Activated naive CD8-positive, alpha-beta T cell treated with anti-CD3 and anti-CD28 coated beads, Interleukin-2, amount 50 U/mL, for 24 hours (primary cell): ENCODE measurements at regions not wholly inside any gene's neighbourhood (a gene's known extent, or its start where the extent isn't known, plus 50 kb on each side); places are given as distances from the start of the nearest gene placed in this dataset.
"Not testable (repeated sequence)": the region's sequence is repeated elsewhere in the genome, so short reads cannot be mapped to it uniquely, and the experiment has no call there.

ENCODE experiments used
- ATAC-seq: fragments of 150-1000 bp; cut with Tn5 transposase; one replicate; pipeline ENCODE4 v1.10.0; 2021
- DNase-seq: peaks from one replicate; pipeline ENCODE4 v3.0.0; 2021
- H3K27ac Mint-ChIP-seq: one replicate; pipeline ENCODE4 v1.8.0; 2021; ENCODE audit warnings: mild to moderate bottlenecking, mixed read lengths
- H3K27me3 Mint-ChIP-seq: one replicate; pipeline ENCODE4 v1.8.0; 2021; ENCODE audit warnings: mixed read lengths
- H3K36me3 Mint-ChIP-seq: one replicate; pipeline ENCODE4 v1.8.0; 2021; ENCODE audit warnings: low read depth, mixed read lengths
- H3K4me1 Mint-ChIP-seq: one replicate; pipeline ENCODE4 v1.8.0; 2021; ENCODE audit warnings: mixed read lengths
- H3K4me3 Mint-ChIP-seq: one replicate; pipeline ENCODE4 v1.8.0; 2021; ENCODE audit warnings: mild to moderate bottlenecking, moderate library complexity, mixed read lengths
- H3K9me3 Mint-ChIP-seq: one replicate; pipeline ENCODE4 v1.8.0; 2021; ENCODE audit warnings: mixed read lengths

GRCh38 chr9:42656789-42657188 is 473.3 kb downstream of the SPATA31A6 start:
- not testable (repeated sequence) for H3K27me3 Mint-ChIP-seq, DNase-seq, H3K4me3 Mint-ChIP-seq, H3K4me1 Mint-ChIP-seq, H3K27ac Mint-ChIP-seq, ATAC-seq, H3K9me3 Mint-ChIP-seq, H3K36me3 Mint-ChIP-seq

GRCh38 chr9:42657496-42657895 is 474.0 kb downstream of the SPATA31A6 start:
- DNase-seq, ATAC-seq, H3K4me1 Mint-ChIP-seq, H3K4me3 Mint-ChIP-seq, H3K9me3 Mint-ChIP-seq, H3K27me3 Mint-ChIP-seq, H3K27ac Mint-ChIP-seq, H3K36me3 Mint-ChIP-seq: not testable (repeated sequence)

GRCh38 chr9:42697146-42697545 is 513.7 kb downstream of the SPATA31A6 start:
- H3K4me1 Mint-ChIP-seq, H3K36me3 Mint-ChIP-seq, DNase-seq, H3K4me3 Mint-ChIP-seq, H3K27me3 Mint-ChIP-seq, H3K27ac Mint-ChIP-seq, ATAC-seq, H3K9me3 Mint-ChIP-seq: not testable (repeated sequence)

GRCh38 chr9:42702890-42703289 is 519.4 kb downstream of the SPATA31A6 start:
- H3K36me3 Mint-ChIP-seq, H3K4me3 Mint-ChIP-seq, H3K27me3 Mint-ChIP-seq, ATAC-seq, H3K27ac Mint-ChIP-seq, H3K9me3 Mint-ChIP-seq, DNase-seq, H3K4me1 Mint-ChIP-seq: not testable (repeated sequence)

GRCh38 chr9:42724841-42725835 is 541.7 kb downstream of the SPATA31A6 start:
- not testable (repeated sequence) for H3K36me3 Mint-ChIP-seq, H3K9me3 Mint-ChIP-seq, H3K4me3 Mint-ChIP-seq, H3K27ac Mint-ChIP-seq, H3K4me1 Mint-ChIP-seq, ATAC-seq, H3K27me3 Mint-ChIP-seq, DNase-seq

- not testable (repeated sequence) for ATAC-seq, H3K4me3 Mint-ChIP-seq, H3K27ac Mint-ChIP-seq, H3K9me3 Mint-ChIP-seq, H3K36me3 Mint-ChIP-seq, H3K27me3 Mint-ChIP-seq, H3K4me1 Mint-ChIP-seq
- DNase-seq: peak; percentile 65
These were observed 559.8 kb downstream of the SPATA31A6 start for GRCh38 chr9:42743030-42743814.

- not testable (repeated sequence) for DNase-seq, ATAC-seq, H3K9me3 Mint-ChIP-seq, H3K4me3 Mint-ChIP-seq, H3K27ac Mint-ChIP-seq, H3K27me3 Mint-ChIP-seq, H3K4me1 Mint-ChIP-seq, H3K36me3 Mint-ChIP-seq
These were observed 573.8 kb downstream of the SPATA31A6 start for GRCh38 chr9:42757251-42757650.

- not testable (repeated sequence) for ATAC-seq, H3K36me3 Mint-ChIP-seq, DNase-seq, H3K9me3 Mint-ChIP-seq, H3K27me3 Mint-ChIP-seq, H3K4me3 Mint-ChIP-seq, H3K4me1 Mint-ChIP-seq, H3K27ac Mint-ChIP-seq
These were observed 575.9 kb downstream of the SPATA31A6 start for GRCh38 chr9:42759320-42759719.

GRCh38 chr9:42782201-42782600 is 598.7 kb downstream of the SPATA31A6 start:
- not testable (repeated sequence) for H3K27me3 Mint-ChIP-seq, H3K9me3 Mint-ChIP-seq, H3K4me1 Mint-ChIP-seq, H3K36me3 Mint-ChIP-seq, H3K4me3 Mint-ChIP-seq, ATAC-seq, DNase-seq, H3K27ac Mint-ChIP-seq

GRCh38 chr9:42792725-42793124 is 609.3 kb downstream of the SPATA31A6 start:
- H3K27ac Mint-ChIP-seq, DNase-seq, H3K4me1 Mint-ChIP-seq, H3K36me3 Mint-ChIP-seq, ATAC-seq, H3K27me3 Mint-ChIP-seq, H3K9me3 Mint-ChIP-seq, H3K4me3 Mint-ChIP-seq: not testable (repeated sequence)

- not testable (repeated sequence) for H3K4me1 Mint-ChIP-seq, H3K36me3 Mint-ChIP-seq, ATAC-seq, H3K27ac Mint-ChIP-seq, DNase-seq, H3K4me3 Mint-ChIP-seq, H3K9me3 Mint-ChIP-seq, H3K27me3 Mint-ChIP-seq
These were observed 615.1 kb downstream of the SPATA31A6 start for GRCh38 chr9:42798571-42798970.

GRCh38 chr9:42802716-42803115 is 619.3 kb downstream of the SPATA31A6 start:
- DNase-seq, H3K4me3 Mint-ChIP-seq, H3K9me3 Mint-ChIP-seq, ATAC-seq, H3K27ac Mint-ChIP-seq, H3K36me3 Mint-ChIP-seq, H3K27me3 Mint-ChIP-seq, H3K4me1 Mint-ChIP-seq: not testable (repeated sequence)

- not testable (repeated sequence) for DNase-seq, H3K9me3 Mint-ChIP-seq, H3K4me3 Mint-ChIP-seq, H3K36me3 Mint-ChIP-seq, H3K27me3 Mint-ChIP-seq, H3K27ac Mint-ChIP-seq, H3K4me1 Mint-ChIP-seq, ATAC-seq
These were observed 623.2 kb downstream of the SPATA31A6 start for GRCh38 chr9:42806674-42807073.

- not testable (repeated sequence) for ATAC-seq, H3K9me3 Mint-ChIP-seq, H3K27ac Mint-ChIP-seq, H3K4me1 Mint-ChIP-seq, H3K27me3 Mint-ChIP-seq, DNase-seq, H3K36me3 Mint-ChIP-seq, H3K4me3 Mint-ChIP-seq
These were observed 638.0 kb downstream of the SPATA31A6 start for GRCh38 chr9:42821468-42821867.

GRCh38 chr9:42848156-42848555 is 664.7 kb downstream of the SPATA31A6 start:
- not testable (repeated sequence) for H3K4me1 Mint-ChIP-seq, H3K36me3 Mint-ChIP-seq, ATAC-seq, DNase-seq, H3K27me3 Mint-ChIP-seq, H3K27ac Mint-ChIP-seq, H3K9me3 Mint-ChIP-seq, H3K4me3 Mint-ChIP-seq
